ENCODE measurements at regions not wholly inside any gene's neighbourhood (a gene's known extent, or its start where the extent isn't known, plus 50 kb on each side); places are given as distances from the start of the nearest gene placed in this dataset.

- H3K4me3 ChIP-seq, result no peak overlapping the region
- peaks cover 4% of the 10 kb centered on the region for H3K27me3 ChIP-seq
- TF ChIP-seq POLR2A (IDR thresholded peaks at IDR 0.05) (no peak), CTCF (IDR thresholded peaks at IDR 0.05) (no peak)
- H3K4me1 ChIP-seq (replicated peaks in 1 of 2), result no peaks in the 10 kb centered on the region
- DNase-seq, result no peak
- intact Hi-C loops (cut with DNase I), result no loop called here
- H3K36me3 ChIP-seq (replicated peaks in 1 of 2), result no peaks in the 10 kb centered on the region
- no peak overlapping the region for H3K27ac ChIP-seq
- no peaks in the 10 kb centered on the region for H3K9me3 ChIP-seq (replicated peaks in 1 of 3)
- 57 to 83% (median 69%) methylated on average over 2 of the region's 2 CpGs for WGBS, 4 donors
Measured at GRCh38 chrX:143304518-143304917, 212.8 kb downstream of the SPANXN3 start.

DNA sequence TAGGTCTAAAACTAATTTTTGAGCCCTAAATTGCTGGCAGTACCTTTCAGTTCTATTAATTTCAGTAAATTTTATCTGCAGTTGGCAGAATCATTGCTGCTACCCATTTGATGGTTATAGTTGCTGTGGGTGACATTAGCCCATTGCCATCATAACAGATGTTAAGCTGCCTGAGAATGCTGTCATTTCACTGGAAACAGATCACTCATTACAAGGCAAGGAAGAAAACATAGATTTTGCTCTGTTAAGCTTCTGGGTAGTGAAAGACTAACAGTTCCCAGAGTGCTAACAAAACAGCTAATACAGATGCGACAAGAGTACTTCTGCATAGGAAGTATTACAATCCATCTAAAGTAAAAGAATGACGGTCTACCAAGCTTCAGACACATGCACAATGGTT lies 213.2 kb downstream of the SPANXN3 start:
- H3K27ac ChIP-seq, result no peak overlapping the region
- H3K36me3 ChIP-seq (replicated peaks in 1 of 2), result no peaks in the 10 kb centered on the region
- peaks cover 4% of the 10 kb centered on the region for H3K27me3 ChIP-seq
- no peak overlapping the region for H3K4me3 ChIP-seq
- intact Hi-C loops (cut with DNase I), result no loop called here
- no peak for DNase-seq
- H3K4me1 ChIP-seq (replicated peaks in 1 of 2), result no peaks in the 10 kb centered on the region
- no peaks in the 10 kb centered on the region for H3K9me3 ChIP-seq (replicated peaks in 1 of 3)
- WGBS, 4 donors, result 44 to 75% (median 72%) methylated on average over 2 of the region's 2 CpGs
- TF ChIP-seq POLR2A (IDR thresholded peaks at IDR 0.05) (no peak), CTCF (IDR thresholded peaks at IDR 0.05) (no peak)

GRCh38 chrX:143298663-143299241 lies 218.5 kb downstream of the SPANXN3 start:
- no peaks in the 10 kb centered on the region for H3K36me3 ChIP-seq (replicated peaks in 1 of 2)
- peaks cover 4% of the 10 kb centered on the region for H3K27me3 ChIP-seq
- intact Hi-C loops (cut with DNase I), result no loop called here
- TF ChIP-seq CTCF (IDR thresholded peaks at IDR 0.05) (no peak), POLR2A (IDR thresholded peaks at IDR 0.05) (no peak)
- H3K27ac ChIP-seq, result no peak overlapping the region
- no peak overlapping the region for H3K4me3 ChIP-seq
- WGBS, 4 donors, result 31 to 67% (median 37%) methylated on average over 2 to 3 of the region's 3 CpGs
- no peak for DNase-seq
- H3K9me3 ChIP-seq (replicated peaks in 1 of 3), result no peaks in the 10 kb centered on the region
- H3K4me1 ChIP-seq (replicated peaks in 1 of 2), result no peaks in the 10 kb centered on the region

- Histone ChIP-seq H3K4me1 (replicated peaks in 1 of 2) (no peaks in the 10 kb centered on the region), H3K36me3 (replicated peaks in 1 of 2) (no peaks in the 10 kb centered on the region), H3K4me3 (no peak overlapping the region), H3K27ac (no peak overlapping the region), H3K9me3 (replicated peaks in 1 of 3) (no peaks in the 10 kb centered on the region), H3K27me3 (no peaks in the 10 kb centered on the region)
- TF ChIP-seq POLR2A (IDR thresholded peaks at IDR 0.05), result no peak
- TF ChIP-seq CTCF (IDR thresholded peaks at IDR 0.05), result no peak
- intact Hi-C loops (cut with DNase I), result no loop called here
- 50 to 86% (median 63%) methylated on average over 1 of the region's 1 CpG for WGBS, 4 donors
- DNase-seq, result no peak
Measured at GRCh38 chrX:143296521-143296920, 220.8 kb downstream of the SPANXN3 start.
